SK-N-SH treated with all-trans-retinoic acid at 6 μM for 48 hours (cell line): ENCODE measurements at regions not wholly inside any gene's neighbourhood (a gene's known extent, or its start where the extent isn't known, plus 50 kb on each side); places are given as distances from the start of the nearest gene placed in this dataset.

ENCODE experiments used
- ARNTL ChIP-seq: fragments of 450-650 bp; formaldehyde crosslinking; IDR thresholded peaks from 2 replicates; pipeline ENCODE4 v1.5.0; 2020; ENCODE audit warnings: low read depth, mild to moderate bottlenecking, moderate library complexity, borderline replicate concordance
- GLIS3 ChIP-seq: fragments of 250-450 bp; sonication (Bioruptor Pico); IDR thresholded peaks from 2 replicates; pipeline ENCODE4 v1.5.0; 2020; ENCODE audit warnings: mild to moderate bottlenecking, moderate library complexity
- RARB ChIP-seq: fragments of 250-450 bp; sonication (Bioruptor Pico); IDR thresholded peaks from 2 replicates; pipeline ENCODE4 v1.8.0; 2021; ENCODE audit warnings: mild to moderate bottlenecking, moderate library complexity
- TCF4 ChIP-seq: fragments of 250-450 bp; sonication (Bioruptor Pico); IDR thresholded peaks from 2 replicates; pipeline ENCODE4 v1.8.0; 2021; ENCODE audit warnings: mild to moderate bottlenecking, moderate library complexity, borderline replicate concordance
- ZFP3 ChIP-seq: fragments of 250-450 bp; sonication (Bioruptor Pico); IDR thresholded peaks from 2 replicates; pipeline ENCODE4 v1.5.0; 2020; ENCODE audit warnings: mild to moderate bottlenecking, moderate library complexity

DNA sequence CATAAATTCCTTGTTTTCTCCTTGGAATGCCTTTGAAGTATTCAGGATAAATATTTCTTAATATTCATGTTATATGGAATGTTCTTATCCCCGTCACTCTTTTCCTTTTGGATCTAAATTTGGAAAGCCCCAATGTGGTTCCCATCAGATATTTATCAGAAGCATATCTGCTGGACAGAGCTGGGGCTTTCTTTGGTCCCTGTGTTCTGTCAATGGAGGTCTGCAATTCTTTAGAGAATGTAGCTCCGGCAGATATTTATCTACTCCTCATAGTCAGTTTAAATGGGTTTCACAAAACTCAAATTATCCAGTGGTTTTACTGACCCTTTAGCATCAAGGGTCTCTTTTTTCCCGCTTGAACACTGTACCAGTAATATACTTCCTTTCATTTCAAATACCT, 167.8 kb upstream of the SCN7A start:
- no peak for TF ChIP-seq ARNTL (CRISPR knock-in tag)
- TF ChIP-seq ZFP3 (CRISPR knock-in tag): no peak
- no peak for TF ChIP-seq GLIS3 (CRISPR knock-in tag)
- no peak for TF ChIP-seq TCF4
- no peak for TF ChIP-seq RARB
